Stomach (tissue), 8 donors: ENCODE measurements at regions not wholly inside any gene's neighbourhood (a gene's known extent, or its start where the extent isn't known, plus 50 kb on each side); places are given as distances from the start of the nearest gene placed in this dataset.

ENCODE experiments used
- DNase-seq, 2 donors: peaks; one replicate each; pipeline versions ENCODE4 v3.0.0 to v3.0.0-alpha.2; 2013 to 2019
- H3K27ac ChIP-seq, 5 donors: fragments of 200-600 bp in 4 of 5; sonication (generic) in 4 of 5; one replicate each; pipeline ENCODE4 v1.5.1; 2013 to 2019; ENCODE audit warnings: mild to moderate bottlenecking in 1 of 5, moderate library complexity in 1 of 5
- H3K27me3 ChIP-seq, 3 donors: fragments of 200-600 bp; sonication (generic); one replicate each; pipeline ENCODE4 v1.5.1; 2017 to 2019; ENCODE audit warnings: mixed run types in 1 of 3
- H3K36me3 ChIP-seq, 4 donors: fragments of 200-600 bp; sonication (generic); 1 replicate in 3 of 4; 2 replicates in 1 of 4; pipeline ENCODE4 v1.5.1; 2016 to 2019
- H3K4me1 ChIP-seq, 4 donors: fragments of 200-600 bp; sonication (generic); one replicate each; pipeline ENCODE4 v1.5.1; 2016 to 2019
- H3K4me3 ChIP-seq, 4 donors: fragments of 200-600 bp; sonication (generic) in 3 of 4; one replicate each; pipeline ENCODE4 v1.5.1; 2016 to 2019; ENCODE audit warnings: mild to moderate bottlenecking in 1 of 4
- H3K9me3 ChIP-seq, 4 donors: fragments of 200-600 bp; sonication (generic); one replicate each; pipeline ENCODE4 v1.5.1; 2016 to 2019
- EP300 ChIP-seq: sonication (generic); formaldehyde crosslinking; IDR thresholded peaks from one replicate; pipeline ENCODE4 v1.6.1; 2017; ENCODE audit warnings: antibody characterized with exemption
- POLR2A ChIP-seq, 4 donors: fragments of 450-650 bp; IDR thresholded peaks; one replicate each; pipeline ENCODE4 v1.6.1; 2016; ENCODE audit warnings: antibody characterized with exemption in 4 of 4, control low read depth in 2 of 4, mild to moderate bottlenecking in 1 of 4, moderate library complexity in 1 of 4
- POLR2AphosphoS5 ChIP-seq, 3 donors: sonication (generic); formaldehyde crosslinking; IDR thresholded peaks; one replicate each; pipeline ENCODE4 v1.6.1; 2016; ENCODE audit warnings: antibody characterized with exemption in 3 of 3
- whole genome bisulfite sequencing, 5 donors: extraction: QIAGEN DNeasy Blood & Tissue Kit in 3 of 5; methylation state at CpG; one replicate each; pipeline versions ENCODE4 v1.1.5 to v1.1.7; 2013 to 2018; 5-methylcytosine and 5-hydroxymethylcytosine counted together
- intact Hi-C: fragments of 100-400 bp; cut with DNase I; formaldehyde crosslinking; loops from one replicate; pipeline ENCODE4 v1.15.1; 2023; ENCODE audit warnings: low total_unique reads
- TF ChIP-seq, protein P1 (sequence below), 7 experiments: fragments of 450-650 bp in 4 of 7; fragments of 200-600 bp in 3 of 7; sonication (generic) in 3 of 7; IDR thresholded peaks; one replicate each; pipeline ENCODE4 v1.5.1; 2016 to 2019; ENCODE audit warnings: antibody characterized with exemption in 7 of 7, control low read depth in 2 of 7, mild to moderate bottlenecking in 1 of 7
- donor health status: healthy with polysubstance abuse.
- donor health status: Bipolar disorder and iron deficiency.
- donor health status: healthy.

DNA sequence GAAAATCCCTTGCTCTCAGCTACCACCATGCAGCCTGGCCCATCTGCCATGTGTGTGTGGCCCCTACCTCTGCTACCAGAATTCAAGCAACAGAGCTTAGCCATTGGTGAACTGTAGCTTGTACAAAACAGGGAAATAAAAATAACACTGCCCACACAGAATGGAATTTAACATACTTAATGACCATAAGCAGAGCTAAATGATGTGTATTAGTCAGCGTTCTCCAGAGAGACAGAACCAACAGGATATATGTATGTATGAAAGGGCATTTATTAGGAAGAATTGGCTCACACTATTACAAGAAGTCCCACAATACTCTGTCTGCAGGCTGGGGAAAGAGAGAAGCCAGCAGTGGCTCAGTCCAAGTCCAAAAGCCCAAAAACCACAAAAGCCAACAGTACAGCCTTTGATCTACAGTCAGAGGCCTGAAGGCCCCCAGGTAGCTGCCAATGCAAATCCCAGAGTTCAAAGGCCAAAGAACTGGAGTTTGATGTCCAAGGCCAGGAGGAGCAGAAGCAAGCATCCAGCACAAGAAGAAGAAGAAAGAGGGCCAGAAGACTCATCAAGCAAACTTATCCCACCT, 318.8 kb downstream of the DNAH5 start:
- no peaks in the 10 kb centered on the region for H3K27me3 ChIP-seq
- no peak overlapping the region for H3K27ac ChIP-seq
- peaks cover 0 to 4% (median 0%) of the 10 kb centered on the region in 4 donors for H3K4me1 ChIP-seq
- no peak for TF ChIP-seq POLR2AphosphoS5 (IDR thresholded peaks at IDR 0.05)
- intact Hi-C loops: no loop called here
- H3K36me3 ChIP-seq: no peaks in the 10 kb centered on the region
- DNase-seq: no peak
- 92 to 100% (median 93%) methylated on average over 1 of the region's 1 CpG for WGBS, 5 donors
- no peak overlapping the region for H3K4me3 ChIP-seq
- no peaks in the 10 kb centered on the region for H3K9me3 ChIP-seq

DNA sequence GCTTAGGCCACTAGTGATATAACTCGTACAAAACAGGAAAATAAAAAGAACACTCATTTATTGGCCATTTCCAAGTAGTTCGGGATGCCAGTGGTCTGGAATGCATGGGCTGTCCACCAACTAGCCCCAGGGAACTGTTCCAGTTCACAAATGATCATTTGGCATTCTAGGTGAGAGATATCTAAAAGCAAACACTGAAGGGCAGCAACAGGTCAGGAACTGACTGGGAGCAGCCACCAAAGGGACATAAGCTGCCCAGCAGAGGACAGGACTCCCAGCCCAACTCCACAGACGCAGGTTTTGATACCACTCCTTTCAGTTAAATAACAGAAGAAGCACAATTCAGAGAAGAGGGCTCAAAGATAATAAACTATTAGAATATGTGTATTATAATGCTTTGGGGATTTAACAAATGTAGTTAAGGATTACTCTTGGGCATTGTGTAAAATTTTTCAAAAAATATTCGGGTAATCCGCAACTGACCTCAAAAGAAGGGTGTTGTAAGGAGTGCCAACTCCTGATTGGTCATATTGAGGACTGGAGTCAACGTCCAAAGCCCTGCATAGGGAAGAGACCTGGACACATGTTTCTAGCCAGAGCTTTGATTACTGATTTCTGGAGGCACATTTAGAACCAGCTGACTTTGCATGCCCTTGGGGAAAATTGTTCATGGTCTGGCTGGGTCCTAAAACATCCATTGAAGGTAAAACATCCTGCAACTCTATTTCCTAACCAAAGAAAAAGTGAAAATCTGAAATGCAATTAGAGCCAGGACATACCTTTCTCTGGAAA, 320.0 kb downstream of the DNAH5 start:
- no peak for DNase-seq
- TF ChIP-seq EP300: no peak
- TF ChIP-seq POLR2AphosphoS5 (IDR thresholded peaks at IDR 0.05): no peak
- TF ChIP-seq POLR2A (IDR thresholded peaks at IDR 0.05): no peak
- TF ChIP-seq, protein P1, sequence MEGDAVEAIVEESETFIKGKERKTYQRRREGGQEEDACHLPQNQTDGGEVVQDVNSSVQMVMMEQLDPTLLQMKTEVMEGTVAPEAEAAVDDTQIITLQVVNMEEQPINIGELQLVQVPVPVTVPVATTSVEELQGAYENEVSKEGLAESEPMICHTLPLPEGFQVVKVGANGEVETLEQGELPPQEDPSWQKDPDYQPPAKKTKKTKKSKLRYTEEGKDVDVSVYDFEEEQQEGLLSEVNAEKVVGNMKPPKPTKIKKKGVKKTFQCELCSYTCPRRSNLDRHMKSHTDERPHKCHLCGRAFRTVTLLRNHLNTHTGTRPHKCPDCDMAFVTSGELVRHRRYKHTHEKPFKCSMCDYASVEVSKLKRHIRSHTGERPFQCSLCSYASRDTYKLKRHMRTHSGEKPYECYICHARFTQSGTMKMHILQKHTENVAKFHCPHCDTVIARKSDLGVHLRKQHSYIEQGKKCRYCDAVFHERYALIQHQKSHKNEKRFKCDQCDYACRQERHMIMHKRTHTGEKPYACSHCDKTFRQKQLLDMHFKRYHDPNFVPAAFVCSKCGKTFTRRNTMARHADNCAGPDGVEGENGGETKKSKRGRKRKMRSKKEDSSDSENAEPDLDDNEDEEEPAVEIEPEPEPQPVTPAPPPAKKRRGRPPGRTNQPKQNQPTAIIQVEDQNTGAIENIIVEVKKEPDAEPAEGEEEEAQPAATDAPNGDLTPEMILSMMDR (IDR thresholded peaks at IDR 0.05): no peak
- H3K36me3 ChIP-seq: no peaks in the 10 kb centered on the region
- intact Hi-C loops: no loop called here
- H3K4me1 ChIP-seq: peaks cover 0 to 4% (median 0%) of the 10 kb centered on the region in 4 donors
- H3K27ac ChIP-seq: no peak overlapping the region
- WGBS, 5 donors: 50 to 63% (median 52%) methylated on average over 6 of the region's 6 CpGs
- H3K4me3 ChIP-seq: no peak overlapping the region
- H3K27me3 ChIP-seq: no peaks in the 10 kb centered on the region
- H3K9me3 ChIP-seq: no peaks in the 10 kb centered on the region

DNA sequence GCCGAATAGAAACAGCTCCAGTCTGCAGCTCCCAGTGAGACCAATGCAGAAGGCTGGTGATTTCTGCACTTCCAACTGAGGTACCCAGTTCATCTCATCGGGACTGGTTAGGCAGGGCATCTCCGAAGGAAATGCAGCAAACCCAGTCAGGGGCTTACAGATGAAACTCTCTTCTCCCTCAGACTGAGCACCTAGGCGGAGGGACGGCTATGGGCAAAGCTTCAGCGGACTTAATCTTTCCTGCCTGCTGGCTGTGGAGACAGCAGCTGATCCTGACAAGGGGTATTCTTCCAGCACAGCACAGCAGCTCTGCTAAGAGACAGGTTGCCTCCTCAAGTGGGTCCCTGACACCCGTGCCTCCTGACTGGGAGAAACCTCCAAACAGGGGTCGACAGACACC, 330.9 kb downstream of the DNAH5 start:
- peaks cover 0 to 19% (median 5%) of the 10 kb centered on the region in 4 donors for H3K9me3 ChIP-seq
- WGBS, 5 donors: 76 to 89% (median 86%) methylated on average over 6 to 8 of the region's 8 CpGs
- no peaks in the 10 kb centered on the region for H3K4me1 ChIP-seq
- H3K27ac ChIP-seq: no peak overlapping the region
- H3K4me3 ChIP-seq: no peak overlapping the region
- H3K27me3 ChIP-seq: no peaks in the 10 kb centered on the region
- DNase-seq: no peak
- H3K36me3 ChIP-seq: no peaks in the 10 kb centered on the region
- TF ChIP-seq EP300: no peak
- TF ChIP-seq, protein P1 (IDR thresholded peaks at IDR 0.05): no peak
- TF ChIP-seq POLR2AphosphoS5 (IDR thresholded peaks at IDR 0.05): no peak
- TF ChIP-seq POLR2A (IDR thresholded peaks at IDR 0.05): no peak
- intact Hi-C loops: no loop called here

DNA sequence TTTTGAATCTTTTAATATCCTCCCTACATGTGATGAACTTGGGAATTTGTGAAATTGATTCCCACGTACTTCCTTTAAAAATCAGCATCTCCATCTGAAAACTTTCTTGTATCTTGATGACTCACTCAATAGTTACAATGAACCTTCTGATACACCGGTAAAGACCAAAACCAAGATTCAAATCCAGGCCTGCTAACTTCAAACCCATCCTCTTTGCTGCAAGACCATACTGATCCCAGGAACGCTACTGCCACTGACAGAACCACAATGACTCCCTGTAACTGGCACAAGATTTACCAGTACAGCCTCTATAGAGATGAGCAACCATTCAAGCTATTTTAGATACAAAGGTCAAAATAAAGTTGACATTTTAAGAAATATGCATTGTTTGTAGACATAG, 332.9 kb downstream of the DNAH5 start:
- no peaks in the 10 kb centered on the region for H3K4me1 ChIP-seq
- TF ChIP-seq EP300 (no peak), POLR2AphosphoS5 (IDR thresholded peaks at IDR 0.05) (no peak), POLR2A (IDR thresholded peaks at IDR 0.05) (no peak)
- TF ChIP-seq, protein P1 (IDR thresholded peaks at IDR 0.05): no peak
- intact Hi-C loops: no loop called here
- peaks cover 0 to 10% (median under 1%) of the 10 kb centered on the region in 4 donors for H3K9me3 ChIP-seq
- DNase-seq: no peak
- no peak overlapping the region for H3K27ac ChIP-seq
- H3K27me3 ChIP-seq: no peaks in the 10 kb centered on the region
- H3K4me3 ChIP-seq: no peak overlapping the region
- H3K36me3 ChIP-seq: no peaks in the 10 kb centered on the region
- 86 to 91% (median 87%) methylated on average over 3 of the region's 3 CpGs for WGBS, 5 donors

DNA sequence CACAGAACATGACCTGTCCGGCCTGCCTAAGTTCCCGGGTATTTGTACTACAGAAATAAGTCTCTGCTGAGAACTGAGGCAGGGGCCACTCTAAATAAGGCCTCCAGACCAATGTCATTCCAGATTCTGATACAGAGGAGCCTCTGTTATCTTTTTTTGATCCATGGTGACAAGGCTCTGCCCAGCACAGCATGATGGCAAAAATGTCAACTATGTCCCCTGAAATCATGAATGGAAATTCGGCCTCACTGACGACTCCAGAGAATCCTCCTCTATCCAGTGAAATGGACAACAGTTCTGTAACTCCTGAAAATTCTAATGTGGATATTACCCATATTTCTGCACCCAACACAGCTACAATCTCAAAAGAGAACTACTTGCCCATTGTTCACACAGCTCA, 335.0 kb downstream of the DNAH5 start:
- Histone ChIP-seq H3K9me3 (no peaks in the 10 kb centered on the region), H3K36me3 (no peaks in the 10 kb centered on the region), H3K4me3 (no peak overlapping the region), H3K4me1 (no peaks in the 10 kb centered on the region), H3K27ac (no peak overlapping the region), H3K27me3 (no peaks in the 10 kb centered on the region)
- DNase-seq: no peak
- TF ChIP-seq POLR2A (IDR thresholded peaks at IDR 0.05) (no peak), POLR2AphosphoS5 (IDR thresholded peaks at IDR 0.05) (no peak), EP300 (no peak)
- TF ChIP-seq, protein P1 (IDR thresholded peaks at IDR 0.05): no peak
- WGBS, 5 donors: 88 to 94% (median 94%) methylated on average over 4 of the region's 4 CpGs
- intact Hi-C loops: no loop called here
